ENCODE measurements at regions not wholly inside any gene's neighbourhood (a gene's known extent, or its start where the extent isn't known, plus 50 kb on each side); places are given as distances from the start of the nearest gene placed in this dataset.

DNA sequence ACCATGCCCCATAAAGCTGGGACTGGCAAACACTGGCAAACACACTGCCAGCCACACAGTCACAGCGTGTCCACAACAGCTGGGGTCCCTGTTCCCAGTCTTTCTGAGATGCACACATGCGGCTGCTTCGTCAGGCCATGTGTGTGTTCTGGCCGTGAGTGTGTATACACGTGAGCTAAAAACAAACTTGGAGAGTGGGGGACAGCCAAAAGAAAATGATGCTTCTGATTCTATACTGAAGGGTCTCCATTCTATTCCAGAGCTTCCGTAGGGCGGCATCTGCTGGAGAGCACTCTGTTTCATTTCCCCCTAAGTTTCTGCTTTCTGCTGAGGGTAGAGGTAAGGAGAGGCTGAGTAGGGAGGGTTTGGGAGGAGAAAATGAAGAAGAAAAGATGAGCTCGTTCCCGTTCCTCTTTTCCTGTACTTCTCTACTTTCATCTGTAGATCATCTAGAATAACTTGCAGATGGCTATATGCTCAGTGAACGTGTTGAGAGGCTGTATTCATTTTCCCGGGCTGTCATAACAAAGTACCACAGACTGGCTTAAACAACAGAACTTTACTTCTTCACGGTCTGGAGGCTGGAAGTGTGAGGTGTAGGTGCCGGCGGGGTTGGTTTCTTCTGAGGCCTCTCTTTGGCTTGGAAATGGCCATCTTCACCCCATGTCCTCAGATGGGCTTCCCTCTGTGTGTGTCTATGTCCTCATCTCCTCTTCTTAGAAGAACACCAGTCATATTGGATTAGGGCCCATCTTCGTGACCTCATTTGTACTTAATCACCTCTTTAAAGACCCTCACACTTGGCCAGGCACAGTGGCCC, 151.6 kb downstream of the TOMM20 start:
- DNase-seq (ENCODE audit: low read depth in 4 of 4, low spot score in 2 of 4): no peak

- no peak for DNase-seq (ENCODE audit: low read depth in 4 of 4, low spot score in 2 of 4)
Observed at GRCh38 chr1:234975941-234976860, 152.4 kb downstream of the TOMM20 start.

DNA sequence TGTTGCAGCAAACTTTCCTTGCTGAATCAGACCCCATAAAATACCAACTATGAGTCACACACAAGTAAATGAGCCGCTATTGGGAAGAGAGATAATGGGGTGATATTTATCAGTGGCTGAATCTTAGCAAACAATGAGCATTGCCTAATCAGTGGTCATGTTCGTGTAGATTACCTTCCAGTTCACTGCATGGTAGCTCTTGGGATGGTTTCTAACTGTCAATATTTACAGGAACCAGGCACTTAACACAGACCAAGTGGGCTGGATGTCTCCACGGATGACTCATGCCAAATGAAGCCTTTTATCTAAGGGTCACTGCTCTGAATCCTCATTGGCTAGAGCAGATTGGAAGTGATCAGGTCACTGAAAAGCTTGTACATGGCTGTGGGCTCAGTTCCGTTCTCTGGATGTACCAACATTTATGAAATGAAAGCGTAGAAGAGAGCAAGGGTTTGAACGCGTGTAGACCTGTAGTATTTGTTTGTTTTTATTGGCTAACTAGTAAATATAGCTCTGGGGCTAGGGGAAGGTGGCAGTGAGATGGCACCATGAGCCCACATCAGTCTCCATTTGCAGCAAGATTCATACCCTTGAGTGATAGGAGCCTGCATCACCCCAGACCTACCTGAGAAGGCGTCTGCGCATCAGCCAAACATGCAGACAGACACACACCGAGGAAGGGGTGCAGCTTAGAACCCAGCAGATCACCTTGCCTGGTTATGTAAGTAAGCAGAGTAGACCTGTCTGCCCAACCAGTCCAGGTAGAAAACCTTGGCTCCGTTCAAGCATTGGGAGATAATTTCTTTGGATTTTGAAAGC, 153.3 kb downstream of the TOMM20 start:
- DNase-seq (ENCODE audit: low read depth in 4 of 4, low spot score in 2 of 4): no peak

DNA sequence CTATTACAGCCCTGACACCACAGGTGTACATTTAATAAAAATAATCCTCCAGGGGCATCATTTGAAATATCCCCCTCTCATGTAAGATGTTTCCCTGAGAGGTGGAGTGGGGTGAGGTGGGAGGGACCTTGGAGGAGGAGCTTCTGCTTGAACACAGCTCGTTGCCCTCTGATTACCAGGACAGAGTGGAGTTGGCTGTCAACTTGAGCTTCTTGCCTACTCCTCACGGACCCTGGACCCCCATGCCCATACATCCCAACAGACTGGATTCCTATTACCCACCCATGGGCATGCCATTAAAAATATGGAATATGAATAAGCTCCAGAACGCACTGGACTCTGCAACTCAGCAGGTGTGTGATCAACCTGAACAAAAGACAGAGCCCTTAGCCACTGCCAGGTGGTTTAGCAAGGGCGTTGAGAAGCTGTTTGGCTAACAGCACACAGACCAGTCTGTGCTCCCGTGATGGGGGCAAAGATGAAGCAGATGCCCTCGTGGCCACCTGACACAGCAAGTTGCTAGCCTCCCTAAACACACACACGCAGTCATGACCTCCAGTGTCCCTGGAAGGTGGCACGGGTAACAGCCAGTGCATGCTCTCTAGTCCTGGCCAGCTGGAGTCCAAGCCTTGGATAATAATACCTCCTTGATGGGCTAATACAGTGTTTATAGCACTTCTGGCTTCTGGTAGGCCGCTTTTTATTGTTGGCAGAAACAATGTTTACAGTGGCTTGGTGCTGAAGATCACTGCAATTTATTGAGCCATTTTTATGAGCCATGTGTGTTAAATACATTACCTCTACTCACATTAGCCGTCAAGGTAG, 155.0 kb downstream of the TOMM20 start:
- DNase-seq (ENCODE audit: low read depth in 4 of 4, low spot score in 2 of 4): no peak

GRCh38 chr1:234972411-234973191, 156.0 kb downstream of the TOMM20 start:
- DNase-seq (ENCODE audit: low read depth in 4 of 4, low spot score in 2 of 4): no peak

GRCh38 chr1:234971586-234972297, 156.9 kb downstream of the TOMM20 start:
- no peak for DNase-seq (ENCODE audit: low read depth in 4 of 4, low spot score in 2 of 4)

- no peak for DNase-seq (ENCODE audit: low read depth in 4 of 4, low spot score in 2 of 4)
Observed at GRCh38 chr1:234970731-234971476, 157.7 kb downstream of the TOMM20 start.

DNA sequence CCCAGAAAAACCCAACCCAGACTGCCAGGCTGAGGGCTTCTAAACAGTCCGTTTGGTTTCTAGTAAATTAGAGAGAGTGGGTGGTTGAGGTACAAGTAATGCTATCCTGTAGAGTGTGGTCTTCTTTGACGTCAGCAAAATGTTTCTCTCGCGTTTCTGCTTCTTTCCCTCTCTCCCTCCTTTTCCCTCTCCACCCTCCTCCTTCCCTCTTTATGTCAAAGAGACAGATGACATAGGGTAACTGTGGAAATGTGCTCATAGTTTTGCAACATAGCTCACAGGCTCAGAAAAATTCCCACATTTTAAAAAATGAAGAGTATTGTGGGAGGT, 158.3 kb downstream of the TOMM20 start:
- DNase-seq (ENCODE audit: low read depth in 4 of 4, low spot score in 2 of 4): no peak

- no peak for DNase-seq (ENCODE audit: low read depth in 4 of 4, low spot score in 2 of 4)
Observed at GRCh38 chr1:234969581-234970400, 158.8 kb downstream of the TOMM20 start.

DNA sequence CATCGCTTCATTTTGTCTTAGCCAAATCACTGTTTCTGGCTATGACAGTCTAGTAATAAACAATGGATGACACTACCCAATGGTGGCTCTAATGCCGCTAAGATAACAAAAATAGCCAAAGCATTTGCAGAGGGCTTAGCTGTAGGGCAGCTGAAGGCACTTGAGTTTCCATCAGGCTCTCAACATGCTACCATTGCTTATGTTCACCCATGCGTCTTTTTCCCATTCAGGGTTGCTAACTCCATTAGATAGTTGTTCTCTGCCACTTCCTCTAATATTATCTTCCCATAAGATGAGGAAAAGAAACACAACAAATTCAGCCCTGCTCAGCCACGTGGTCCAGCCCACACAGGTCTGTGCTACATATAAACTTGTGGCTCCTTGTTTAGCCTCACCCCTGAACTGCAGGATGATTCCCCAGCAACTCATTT, 159.6 kb downstream of the TOMM20 start:
- DNase-seq (ENCODE audit: low read depth in 4 of 4, low spot score in 2 of 4): no peak

GRCh38 chr1:234968451-234968850, 160.2 kb downstream of the TOMM20 start:
- DNase-seq (ENCODE audit: low read depth in 4 of 4, low spot score in 2 of 4): no peak

DNA sequence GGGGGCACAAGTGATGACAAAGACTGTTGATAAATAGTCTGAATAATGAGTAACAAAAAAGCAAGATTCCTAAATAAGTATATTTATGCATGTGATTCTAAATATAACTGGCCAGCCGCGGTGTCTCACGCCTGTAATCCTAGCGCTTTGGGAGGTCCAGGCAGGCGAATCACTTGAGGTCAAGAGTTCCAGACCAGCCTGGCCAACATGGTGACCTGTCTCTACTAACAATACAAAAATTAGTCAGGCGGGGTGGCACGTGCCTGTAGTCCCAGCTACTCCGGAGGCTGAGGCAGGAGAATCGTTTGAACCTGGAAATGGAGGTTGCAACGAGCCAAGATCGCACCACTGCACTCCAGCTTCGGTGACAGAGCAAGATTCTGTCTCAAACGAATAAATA, 161.5 kb downstream of the TOMM20 start:
- no peak for DNase-seq (ENCODE audit: low read depth in 4 of 4, low spot score in 2 of 4)

GRCh38 chr1:234965111-234965510, 163.5 kb downstream of the TOMM20 start:
- DNase-seq (ENCODE audit: low read depth in 4 of 4, low spot score in 2 of 4): no peak

DNA sequence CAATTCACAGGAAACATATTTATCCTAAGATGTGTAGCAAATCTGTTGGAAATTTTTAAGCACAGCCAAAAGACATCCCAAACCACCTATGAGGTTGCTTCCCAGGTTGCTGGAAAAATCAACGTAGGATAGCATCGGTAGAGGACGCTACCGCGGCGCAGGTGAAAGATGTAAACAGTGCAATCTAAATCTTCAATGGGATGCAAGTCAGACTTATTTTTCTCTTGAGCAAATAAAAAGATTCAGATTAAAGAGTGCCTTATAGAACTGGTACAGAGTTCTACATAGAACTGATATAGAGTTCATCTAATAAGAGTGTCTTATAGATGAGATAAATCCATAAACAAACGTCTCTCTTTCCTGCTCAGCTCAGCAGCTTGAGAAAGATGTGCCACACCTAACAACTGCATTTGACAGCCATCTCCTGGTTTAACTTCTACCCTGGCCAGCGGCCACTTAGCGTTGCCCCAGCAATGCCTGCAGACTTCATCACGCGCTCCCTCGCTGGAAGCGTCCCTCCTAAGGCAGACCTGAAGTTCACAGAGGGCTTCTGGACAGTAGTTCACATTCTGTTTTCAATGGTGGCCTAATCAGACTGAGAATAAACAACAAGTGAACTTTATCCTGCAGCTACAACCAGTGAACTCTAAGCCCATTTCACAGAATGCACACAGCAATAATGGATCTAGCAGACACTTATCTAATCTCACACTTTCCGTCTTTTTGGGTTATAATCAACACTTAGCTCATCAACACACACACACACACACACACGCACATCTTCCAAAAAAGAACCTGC, 164.5 kb downstream of the TOMM20 start:
- DNase-seq (ENCODE audit: low read depth in 4 of 4, low spot score in 2 of 4): no peak

- DNase-seq (ENCODE audit: low read depth in 4 of 4, low spot score in 2 of 4): no peak
Observed at GRCh38 chr1:234963180-234963903, 165.3 kb downstream of the TOMM20 start.

Measured in left renal cortex interstitium (tissue), 4 donors.